Limb (tissue), 2 donors: ENCODE measurements at regions not wholly inside any gene's neighbourhood (a gene's known extent, or its start where the extent isn't known, plus 50 kb on each side); places are given as distances from the start of the nearest gene placed in this dataset.
A peak's percentile ranks its signal among the peaks of the same experiment; 100 is the strongest.
"Not testable (repeated sequence)": the region's sequence is repeated elsewhere in the genome, so short reads cannot be mapped to it uniquely, and the experiment has no call there.

Experiments
- DNase-seq, 2 donors: peaks; one replicate each; pipeline ENCODE4 v3.0.0-alpha.2; 2016; ENCODE audit errors: extremely low spot score in 2 of 2

- DNase-seq, result no peak
These were observed 132.6 kb downstream of the CUL2 start for GRCh38 chr10:34957531-34957930.

GRCh38 chr10:34956756-34957155 is 133.4 kb downstream of the CUL2 start:
- DNase-seq, result no peak

DNA sequence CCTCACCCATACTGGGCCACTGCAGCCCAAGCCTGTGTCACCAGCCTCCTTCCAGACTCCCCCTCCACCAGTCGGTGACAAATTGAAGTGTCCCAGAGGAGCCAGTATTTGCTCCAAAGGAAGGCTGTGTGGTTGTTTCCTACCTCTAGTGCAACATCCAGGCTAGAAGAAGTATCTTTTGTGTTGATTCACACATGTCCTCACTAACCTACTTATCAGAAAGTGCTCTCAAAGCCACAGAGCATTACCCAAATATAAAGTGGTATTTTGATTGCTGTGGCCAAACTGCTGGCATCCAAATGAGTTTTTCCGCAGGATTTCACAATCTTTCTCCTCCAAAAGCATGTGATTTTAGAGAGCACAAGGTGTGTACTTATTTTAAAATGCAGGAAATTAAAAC is 134.8 kb downstream of the CUL2 start:
- DNase-seq, result no peak

- DNase-seq, result no peak
These were observed 136.0 kb downstream of the CUL2 start for GRCh38 chr10:34954142-34954541.

DNA sequence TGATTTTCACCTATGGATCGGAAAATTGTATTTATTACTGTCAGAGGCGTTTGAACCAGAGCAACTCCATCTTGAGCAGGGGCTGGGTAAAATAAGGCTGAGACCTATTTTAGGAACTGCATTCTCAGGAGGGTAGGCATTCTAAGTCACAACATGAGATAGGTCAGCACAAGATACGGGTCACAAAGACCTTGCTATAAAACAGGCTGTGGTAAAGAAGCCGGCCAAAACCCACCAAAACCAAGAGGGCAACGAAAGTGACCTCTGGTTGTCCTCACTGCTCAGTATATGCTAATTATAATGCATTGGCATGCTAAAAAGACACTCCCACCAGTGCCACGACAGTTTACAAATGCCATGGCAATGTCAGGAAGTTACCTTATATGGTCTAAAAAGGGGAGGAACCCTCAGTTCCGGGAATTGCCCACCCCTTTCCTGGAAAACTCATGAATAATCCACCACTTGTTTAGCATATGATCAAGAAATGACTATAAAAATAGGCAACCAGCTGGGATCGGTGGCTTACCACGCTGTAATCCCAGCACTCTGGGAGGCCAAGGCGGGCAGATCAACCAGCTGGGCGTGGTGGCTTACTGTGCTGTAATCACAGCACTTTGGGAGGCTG is 136.3 kb upstream of the PARD3 start:
- not testable (repeated sequence) for DNase-seq

GRCh38 chr10:34945951-34946522 is 130.9 kb upstream of the PARD3 start:
- not testable (repeated sequence) for DNase-seq

DNA sequence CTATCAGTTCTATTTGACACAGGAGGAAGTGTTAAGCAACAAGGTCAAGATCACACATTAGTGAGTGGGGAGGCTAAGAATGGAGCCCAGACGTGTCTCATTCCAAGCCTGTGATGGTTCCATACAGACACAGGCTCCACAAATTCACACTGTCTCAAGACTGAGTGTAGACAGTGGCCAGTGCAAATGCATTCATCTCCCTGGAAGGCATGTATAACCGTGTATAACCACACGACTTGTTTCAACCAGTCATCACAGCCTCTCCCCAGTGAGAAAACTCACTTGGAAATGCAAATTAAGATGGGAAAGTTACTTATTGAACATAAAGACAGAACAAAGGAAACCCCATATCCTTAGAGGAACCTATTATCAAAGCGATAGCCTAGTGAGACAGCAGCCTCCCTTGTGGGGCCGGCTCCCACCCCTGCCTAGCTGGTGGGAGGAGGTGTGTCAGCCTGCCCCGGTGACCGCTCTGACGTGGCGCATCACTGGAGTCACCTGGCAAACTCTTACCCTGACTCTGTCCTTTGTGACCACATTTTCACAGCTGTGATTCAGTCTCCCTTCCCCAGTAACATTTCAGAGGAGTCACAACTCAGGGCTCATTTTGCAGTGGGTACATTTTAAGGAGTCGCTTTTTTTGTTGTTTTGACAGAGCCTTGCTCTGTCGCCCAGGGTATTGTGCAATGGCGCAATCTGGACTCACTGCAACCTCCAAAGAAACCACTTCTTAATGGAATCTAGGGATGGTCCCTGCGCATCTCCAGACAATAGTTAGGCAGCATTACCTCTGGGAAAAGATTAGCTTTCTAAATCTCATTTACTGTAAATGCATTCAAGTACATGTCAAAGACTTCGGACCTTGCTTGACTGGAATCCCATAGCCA is 126.6 kb upstream of the PARD3 start:
- no peak for DNase-seq

DNA sequence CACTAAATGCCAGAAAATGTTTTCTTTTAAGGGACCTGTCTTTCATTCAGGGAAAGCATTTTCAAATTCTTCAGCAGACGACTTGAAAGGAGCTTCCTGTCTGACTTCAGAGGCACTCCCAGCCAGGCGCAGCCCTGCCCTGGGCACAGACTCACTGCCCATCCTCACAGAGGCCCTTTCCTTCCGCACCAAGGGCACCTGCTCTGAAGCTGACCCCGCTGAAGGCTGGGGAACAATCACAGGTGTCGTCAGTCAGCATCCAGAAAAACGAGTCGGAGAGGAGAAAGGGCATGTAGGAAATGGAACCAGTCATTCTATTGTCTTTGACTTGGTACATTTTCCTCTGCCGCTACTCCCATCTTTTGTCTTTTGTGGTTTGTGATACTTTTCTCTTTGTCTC is 125.3 kb upstream of the PARD3 start:
- no peak for DNase-seq

- no peak for DNase-seq
These were observed 123.2 kb upstream of the PARD3 start for GRCh38 chr10:34938399-34938670.

- not testable (repeated sequence) for DNase-seq
These were observed 122.7 kb upstream of the PARD3 start for GRCh38 chr10:34937643-34938398.

GRCh38 chr10:34936061-34936460 is 121.0 kb upstream of the PARD3 start:
- DNase-seq, result no peak

DNA sequence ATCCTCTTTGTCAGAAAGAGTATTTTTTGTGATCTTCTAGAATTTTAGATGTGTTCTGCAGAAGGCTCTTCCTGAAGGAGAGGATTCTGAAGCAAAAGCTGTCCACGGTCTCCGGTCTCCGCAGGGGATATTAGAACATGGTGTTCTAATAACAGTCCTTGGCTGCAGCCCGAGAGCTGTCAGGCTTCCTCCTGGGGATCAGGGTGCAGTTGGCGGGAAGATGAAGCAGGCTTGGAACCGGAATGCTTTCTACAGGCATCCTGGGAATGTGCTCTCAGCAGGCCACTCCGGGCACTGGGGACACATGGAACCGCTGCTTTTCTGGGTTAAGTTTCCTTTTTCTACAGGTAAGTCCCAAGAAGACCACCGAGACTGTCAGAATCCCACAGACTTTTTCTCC is 118.6 kb upstream of the PARD3 start:
- DNase-seq, result no peak

DNA sequence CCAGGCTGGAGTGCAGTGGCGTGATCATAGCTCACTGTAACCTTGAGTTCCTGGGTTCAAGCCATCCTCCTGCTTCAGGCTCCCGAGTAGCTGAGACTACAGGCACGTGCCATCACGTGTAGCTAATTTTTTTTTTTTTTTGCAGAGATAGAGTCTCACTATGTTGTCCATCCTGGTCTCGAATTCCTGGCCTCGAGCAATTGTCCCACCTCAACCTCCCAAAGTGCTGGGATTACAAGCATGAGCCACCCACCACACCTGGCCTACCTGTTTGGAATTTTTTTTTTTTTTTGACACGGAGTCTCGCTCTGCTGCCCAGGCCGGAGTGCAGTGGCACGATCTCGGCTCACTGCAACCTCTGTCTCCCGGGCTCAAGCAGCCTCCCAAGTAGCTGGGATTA is 117.1 kb upstream of the PARD3 start:
- no peak for DNase-seq

DNA sequence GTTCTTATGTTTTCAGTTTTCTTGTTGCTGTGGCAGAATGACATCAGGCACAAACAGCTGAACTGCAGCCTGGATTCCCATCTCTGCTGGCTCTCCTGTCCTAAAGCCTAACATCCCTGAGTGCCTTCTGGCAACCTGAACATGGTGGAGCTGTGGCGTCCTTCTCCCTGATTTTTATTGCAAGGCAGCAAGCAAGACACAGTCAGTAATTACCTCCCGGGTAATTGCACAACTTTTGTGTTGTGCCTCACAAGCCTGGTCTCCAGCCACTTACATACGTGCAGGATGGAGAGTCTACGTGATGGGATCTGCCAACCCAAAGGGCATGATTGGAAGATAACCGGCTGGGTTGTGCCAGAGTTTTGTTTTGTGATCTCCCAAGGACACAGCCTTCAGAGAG is 116.1 kb upstream of the PARD3 start:
- no peak for DNase-seq

GRCh38 chr10:34922138-34922537 is 107.0 kb upstream of the PARD3 start:
- DNase-seq, result no peak

GRCh38 chr10:34920578-34920977 is 105.5 kb upstream of the PARD3 start:
- DNase-seq, result no peak

- peak in 1 of 2 donors; percentile 43 for DNase-seq
These were observed 103.8 kb upstream of the PARD3 start for GRCh38 chr10:34918776-34919315.

DNA sequence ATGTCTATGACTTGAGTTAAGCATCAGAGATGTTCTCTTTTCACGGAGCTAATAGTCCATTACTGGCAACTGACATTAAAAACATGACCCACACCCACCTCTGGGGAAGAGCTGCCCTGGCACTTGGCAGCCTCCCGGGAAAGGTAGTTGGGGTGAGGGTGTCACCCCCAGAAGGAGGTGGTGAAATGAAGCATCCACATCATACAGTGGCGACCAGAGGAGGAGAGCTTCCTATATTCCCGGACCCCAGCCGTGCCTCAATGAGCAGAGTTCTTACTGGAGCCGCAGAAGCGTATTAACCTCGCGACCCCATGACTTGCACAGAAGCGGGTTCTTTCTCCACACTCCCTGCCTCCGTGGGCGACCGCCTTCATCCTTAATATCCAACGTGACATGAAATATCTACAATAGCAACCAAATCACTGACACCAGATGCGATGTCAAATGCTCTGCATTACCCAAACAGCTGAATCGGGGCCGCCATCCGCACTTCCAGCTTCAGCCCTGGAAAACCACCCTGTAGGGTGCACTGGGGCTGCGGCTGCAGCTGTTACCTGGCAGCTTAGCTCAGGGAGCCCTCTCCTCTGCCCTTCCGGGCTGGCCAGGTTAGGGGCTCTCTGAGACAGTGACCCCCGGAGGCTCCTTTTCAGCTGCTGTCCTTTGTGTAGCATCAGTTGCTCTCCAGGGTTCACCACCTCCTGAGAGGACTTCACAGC is 103.1 kb upstream of the PARD3 start:
- peak in 1 of 2 donors; percentile 36 for DNase-seq

GRCh38 chr10:34916314-34916713 is 101.2 kb upstream of the PARD3 start:
- no peak for DNase-seq

- no peak for DNase-seq
These were observed 97.7 kb upstream of the PARD3 start for GRCh38 chr10:34912771-34913170.

GRCh38 chr10:34911661-34912205 is 96.6 kb upstream of the PARD3 start:
- DNase-seq, result no peak
